ENCODE measurements at regions not wholly inside any gene's neighbourhood (a gene's known extent, or its start where the extent isn't known, plus 50 kb on each side); places are given as distances from the start of the nearest gene placed in this dataset.

DNA sequence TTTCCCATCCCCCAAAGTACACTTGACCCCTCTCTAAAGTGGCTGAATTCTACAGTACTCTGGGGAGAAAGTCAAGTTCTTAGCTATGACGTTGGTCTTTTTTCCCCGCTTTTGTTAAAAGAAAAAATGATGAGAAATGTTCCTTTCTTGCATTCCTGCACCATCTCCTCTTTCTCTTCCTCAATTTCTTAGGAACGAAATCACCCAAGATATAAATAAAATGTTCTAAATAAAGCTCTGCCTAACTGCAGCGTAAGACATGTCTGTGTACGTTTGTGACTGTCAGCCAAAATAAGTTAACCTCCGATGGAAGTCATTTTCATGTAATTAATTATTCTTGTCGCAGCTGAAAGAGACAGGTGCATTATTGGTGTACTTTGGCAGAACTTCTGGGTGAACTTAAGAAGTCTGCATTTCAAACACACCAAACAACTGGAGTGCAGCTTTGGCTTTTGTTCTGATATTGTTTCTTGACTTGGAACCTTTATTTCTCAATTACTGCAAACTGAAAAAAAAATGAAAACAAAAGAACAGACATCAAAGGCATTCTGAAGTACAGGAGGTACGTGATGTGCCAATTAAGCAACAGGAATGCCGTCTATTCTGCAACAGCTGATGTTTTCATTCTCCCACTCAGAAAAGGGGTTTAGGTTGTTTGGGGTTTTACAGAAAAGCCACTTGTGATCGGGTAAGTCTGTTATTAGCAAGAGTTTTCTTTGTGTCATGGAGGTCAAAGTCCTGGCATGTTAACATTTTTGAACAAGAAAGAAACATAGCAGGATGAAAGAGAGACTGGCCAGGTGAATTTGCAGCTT, 82.4 kb upstream of the SDK1 start:
- DNase-seq (no peak), ATAC-seq (no peak)
- H3K27me3 Mint-ChIP-seq (ENCODE audit: low read depth), result peaks cover 17% of the 10 kb centered on the region
- no peak overlapping the region for H3K4me3 Mint-ChIP-seq
- no peaks in the 10 kb centered on the region for H3K36me3 Mint-ChIP-seq (ENCODE audit: low read depth)
- H3K9me3 Mint-ChIP-seq (ENCODE audit: insufficient read depth), result no peaks in the 10 kb centered on the region
- no peak overlapping the region for H3K27ac Mint-ChIP-seq
- H3K4me1 Mint-ChIP-seq (ENCODE audit: low read depth), result no peaks in the 10 kb centered on the region
- POLR2A ChIA-PET, result no interaction called here
- CTCF ChIA-PET, result interaction anchor here (1.0 kb wide), 1 partner anchor 353 kb away, joined by 3 read pairs; no protein-coding TSS in a partner anchor

DNA sequence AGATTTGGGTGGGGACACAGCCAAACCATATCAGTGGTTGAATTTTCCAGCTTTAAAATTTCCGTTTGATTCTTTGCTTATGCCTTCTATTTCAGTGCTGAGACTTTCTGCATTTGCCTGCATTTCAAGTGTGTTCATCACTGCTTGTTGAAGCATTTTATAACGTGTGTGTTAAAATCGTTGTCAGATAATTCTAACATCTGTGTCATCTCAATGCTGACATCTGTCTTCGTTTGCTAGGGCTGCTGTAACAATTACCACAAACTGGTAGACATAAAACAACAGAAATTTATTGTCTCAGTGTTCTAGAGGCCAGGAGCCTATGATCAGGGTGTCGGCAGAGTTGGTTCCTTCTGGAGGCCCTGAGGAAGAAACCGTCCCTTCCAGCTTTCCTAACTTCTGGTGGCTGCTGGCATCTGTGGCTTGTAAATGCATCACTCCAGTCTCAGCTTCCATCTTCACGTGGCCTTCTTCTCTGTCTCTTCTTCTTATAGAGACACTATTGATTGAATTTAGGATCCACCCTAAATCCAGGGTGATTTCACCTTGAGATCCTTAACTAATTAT, 71.1 kb upstream of the SDK1 start:
- no peak overlapping the region for H3K4me3 Mint-ChIP-seq
- ChIA-PET POLR2A (interaction anchor here (0.6 kb wide), 1 partner anchor 28 kb away, joined by 5 read pairs; no protein-coding TSS in a partner anchor), CTCF (no interaction called here)
- ATAC-seq (no peak), DNase-seq (no peak)
- H3K27me3 Mint-ChIP-seq (ENCODE audit: low read depth), result peaks cover 13% of the 10 kb centered on the region
- no peak overlapping the region for H3K27ac Mint-ChIP-seq
- H3K4me1 Mint-ChIP-seq (ENCODE audit: low read depth), result peaks cover 11% of the 10 kb centered on the region
- no peaks in the 10 kb centered on the region for H3K36me3 Mint-ChIP-seq (ENCODE audit: low read depth)
- H3K9me3 Mint-ChIP-seq (ENCODE audit: insufficient read depth), result no peaks in the 10 kb centered on the region

- Mint-ChIP-seq H3K27ac (no peak overlapping the region), H3K27me3 (ENCODE audit: low read depth) (peaks cover 13% of the 10 kb centered on the region), H3K36me3 (ENCODE audit: low read depth) (no peaks in the 10 kb centered on the region), H3K9me3 (ENCODE audit: insufficient read depth) (no peaks in the 10 kb centered on the region), H3K4me1 (ENCODE audit: low read depth) (peaks cover 11% of the 10 kb centered on the region), H3K4me3 (no peak overlapping the region)
- CTCF ChIA-PET, result no interaction called here
- DNase-seq (no peak), ATAC-seq (no peak)
- POLR2A ChIA-PET, result no interaction called here
These were observed 70.1 kb upstream of the SDK1 start for GRCh38 chr7:3230908-3231307.

DNA sequence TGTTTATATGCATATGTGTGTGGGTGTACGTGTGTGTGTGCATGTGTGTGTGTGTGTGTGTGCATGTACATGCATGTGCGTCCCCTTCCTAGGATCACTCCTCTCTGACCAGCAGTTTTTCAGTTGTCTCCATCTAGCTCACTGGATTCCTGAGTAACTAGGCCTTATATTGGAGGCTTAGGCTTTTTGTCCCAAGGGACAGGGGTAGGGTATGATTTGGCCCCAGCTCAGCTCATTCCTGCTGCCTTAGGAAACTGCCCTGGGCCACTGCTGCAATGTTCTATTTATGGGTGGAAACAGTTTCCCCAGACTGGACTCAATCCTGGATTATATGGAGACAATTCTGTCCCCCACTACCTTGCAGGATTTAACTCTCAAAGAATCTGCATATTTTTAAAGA, 68.8 kb upstream of the SDK1 start:
- Mint-ChIP-seq H3K36me3 (ENCODE audit: low read depth) (no peaks in the 10 kb centered on the region), H3K4me3 (no peak overlapping the region), H3K4me1 (ENCODE audit: low read depth) (peaks cover 11% of the 10 kb centered on the region), H3K27ac (no peak overlapping the region), H3K27me3 (ENCODE audit: low read depth) (peaks cover 9% of the 10 kb centered on the region), H3K9me3 (ENCODE audit: insufficient read depth) (no peaks in the 10 kb centered on the region)
- no peak for DNase-seq
- ChIA-PET CTCF (no interaction called here), POLR2A (no interaction called here)
- no peak for ATAC-seq

GRCh38 chr7:3233301-3233700, 67.8 kb upstream of the SDK1 start:
- ChIA-PET CTCF (no interaction called here), POLR2A (no interaction called here)
- no peaks in the 10 kb centered on the region for H3K36me3 Mint-ChIP-seq (ENCODE audit: low read depth)

GRCh38 chr7:3234051-3234450, 67.0 kb upstream of the SDK1 start:
- POLR2A ChIA-PET, result no interaction called here
- ATAC-seq (no peak), DNase-seq (no peak)
- no peaks in the 10 kb centered on the region for H3K36me3 Mint-ChIP-seq (ENCODE audit: low read depth)
- no peaks in the 10 kb centered on the region for H3K9me3 Mint-ChIP-seq (ENCODE audit: insufficient read depth)
- peaks cover 9% of the 10 kb centered on the region for H3K27me3 Mint-ChIP-seq (ENCODE audit: low read depth)
- H3K27ac Mint-ChIP-seq, result no peak overlapping the region
- no peak overlapping the region for H3K4me3 Mint-ChIP-seq
- no peaks in the 10 kb centered on the region for H3K4me1 Mint-ChIP-seq (ENCODE audit: low read depth)
- CTCF ChIA-PET, result no interaction called here

More at GRCh38 chr7:3233301-3233700, 67.8 kb upstream of the SDK1 start:
- ATAC-seq, result no peak
- DNase-seq, result no peak
- Mint-ChIP-seq H3K9me3 (ENCODE audit: insufficient read depth) (no peaks in the 10 kb centered on the region), H3K4me3 (no peak overlapping the region), H3K27ac (no peak overlapping the region), H3K4me1 (ENCODE audit: low read depth) (peaks cover 5% of the 10 kb centered on the region), H3K27me3 (ENCODE audit: low read depth) (peaks cover 9% of the 10 kb centered on the region)

DNA sequence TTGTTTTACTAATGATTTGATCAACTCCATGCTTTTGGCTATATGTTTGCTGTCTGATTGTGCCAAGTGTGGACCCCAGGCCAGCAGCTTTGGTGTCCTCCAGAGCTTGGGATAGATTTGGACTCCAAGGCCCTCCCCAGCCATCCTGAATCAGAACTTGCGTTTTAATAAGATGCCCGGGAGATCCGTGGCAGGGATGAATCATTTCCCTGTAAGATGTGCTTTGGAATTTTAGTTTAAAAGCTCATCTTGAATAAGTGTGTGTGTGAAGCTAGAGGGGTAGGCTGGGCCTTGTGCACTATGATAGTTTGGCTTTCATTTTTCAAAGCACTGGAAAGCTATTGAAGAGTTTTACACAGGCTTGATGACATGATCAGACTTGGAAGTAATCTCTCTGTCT, 66.2 kb upstream of the SDK1 start:
- Mint-ChIP-seq H3K4me1 (ENCODE audit: low read depth) (no peaks in the 10 kb centered on the region), H3K27ac (no peak overlapping the region), H3K9me3 (ENCODE audit: insufficient read depth) (no peaks in the 10 kb centered on the region), H3K4me3 (no peak overlapping the region), H3K36me3 (ENCODE audit: low read depth) (no peaks in the 10 kb centered on the region), H3K27me3 (ENCODE audit: low read depth) (peaks cover 9% of the 10 kb centered on the region)
- POLR2A ChIA-PET, result no interaction called here
- ATAC-seq (no peak), DNase-seq (no peak)
- CTCF ChIA-PET, result no interaction called here

- no peaks in the 10 kb centered on the region for H3K4me1 Mint-ChIP-seq (ENCODE audit: low read depth)
- DNase-seq, result no peak
- H3K27me3 Mint-ChIP-seq (ENCODE audit: low read depth), result peaks cover 9% of the 10 kb centered on the region
- ChIA-PET CTCF (no interaction called here), POLR2A (no interaction called here)
- H3K9me3 Mint-ChIP-seq (ENCODE audit: insufficient read depth), result no peaks in the 10 kb centered on the region
- no peak for ATAC-seq
- H3K27ac Mint-ChIP-seq, result no peak overlapping the region
- H3K36me3 Mint-ChIP-seq (ENCODE audit: low read depth), result no peaks in the 10 kb centered on the region
- H3K4me3 Mint-ChIP-seq, result no peak overlapping the region
These were observed 65.7 kb upstream of the SDK1 start for GRCh38 chr7:3235322-3235721.

DNA sequence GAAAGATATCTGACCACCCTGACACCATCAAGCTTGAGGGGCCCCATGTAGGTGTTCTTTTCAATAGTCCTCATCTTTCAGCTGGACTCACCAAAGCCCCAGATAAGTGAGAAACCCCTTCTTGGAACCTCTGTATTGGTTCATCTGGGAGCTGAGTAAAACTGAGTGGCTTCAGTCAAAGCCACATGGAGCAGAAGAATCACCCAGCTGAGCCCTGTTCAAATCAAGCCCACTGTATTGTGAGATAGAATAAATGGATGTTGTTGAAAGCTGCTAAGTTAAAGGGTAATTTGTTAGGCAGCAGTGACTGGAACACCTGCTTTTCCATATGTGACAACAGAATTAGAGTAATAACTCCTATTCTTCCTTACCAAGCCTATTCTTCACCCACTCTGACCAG, 64.8 kb upstream of the SDK1 start:
- H3K36me3 Mint-ChIP-seq (ENCODE audit: low read depth), result no peaks in the 10 kb centered on the region
- CTCF ChIA-PET, result no interaction called here
- ATAC-seq (no peak), DNase-seq (no peak)
- peaks cover 9% of the 10 kb centered on the region for H3K27me3 Mint-ChIP-seq (ENCODE audit: low read depth)
- POLR2A ChIA-PET, result no interaction called here
- H3K4me1 Mint-ChIP-seq (ENCODE audit: low read depth), result no peaks in the 10 kb centered on the region
- H3K4me3 Mint-ChIP-seq, result no peak overlapping the region
- no peaks in the 10 kb centered on the region for H3K9me3 Mint-ChIP-seq (ENCODE audit: insufficient read depth)
- H3K27ac Mint-ChIP-seq, result no peak overlapping the region

DNA sequence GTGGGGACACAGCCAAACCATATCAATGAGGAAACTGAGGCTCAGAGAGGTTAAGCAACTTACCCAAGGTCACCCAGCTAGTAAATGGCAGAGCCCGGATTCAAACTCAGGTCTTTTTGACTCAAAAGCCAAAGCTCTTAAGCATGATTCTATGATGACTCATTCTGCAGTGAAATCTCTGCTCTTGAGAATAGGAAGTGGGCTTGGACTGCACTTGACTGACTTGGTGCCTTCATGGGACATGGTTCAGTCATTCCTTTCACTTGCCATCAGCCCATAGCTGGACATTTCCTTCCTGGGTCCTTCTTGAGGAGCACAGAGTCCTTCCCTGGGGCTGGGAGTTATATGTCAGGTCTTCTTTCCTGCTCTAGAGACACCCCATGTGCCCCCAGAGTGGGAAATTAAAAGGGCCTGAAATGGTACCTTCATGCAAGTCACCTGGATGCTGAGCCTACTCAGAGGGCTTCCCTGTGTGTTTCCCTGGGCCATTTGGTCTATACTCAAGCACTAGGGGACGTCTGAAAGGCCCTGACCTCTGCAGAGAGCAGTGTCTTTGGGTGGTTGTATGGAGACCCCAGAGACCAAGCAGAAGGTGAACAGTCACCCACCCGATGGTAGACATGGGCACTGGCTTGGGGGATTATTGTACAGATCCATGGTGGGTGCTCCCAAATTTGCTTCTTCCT, 62.4 kb upstream of the SDK1 start:
- no peaks in the 10 kb centered on the region for H3K9me3 Mint-ChIP-seq (ENCODE audit: insufficient read depth)
- H3K36me3 Mint-ChIP-seq (ENCODE audit: low read depth), result no peaks in the 10 kb centered on the region
- ChIA-PET POLR2A (no interaction called here), CTCF (no interaction called here)
- H3K4me1 Mint-ChIP-seq (ENCODE audit: low read depth), result no peaks in the 10 kb centered on the region
- H3K4me3 Mint-ChIP-seq, result no peak overlapping the region
- DNase-seq, result no peak
- H3K27ac Mint-ChIP-seq, result no peak overlapping the region
- ATAC-seq, result no peak
- H3K27me3 Mint-ChIP-seq (ENCODE audit: low read depth), result peaks cover 4% of the 10 kb centered on the region

- POLR2A ChIA-PET, result no interaction called here
- no peaks in the 10 kb centered on the region for H3K4me1 Mint-ChIP-seq (ENCODE audit: low read depth)
- ATAC-seq, result no peak
- no peaks in the 10 kb centered on the region for H3K9me3 Mint-ChIP-seq (ENCODE audit: insufficient read depth)
- no peaks in the 10 kb centered on the region for H3K36me3 Mint-ChIP-seq (ENCODE audit: low read depth)
- no peak overlapping the region for H3K27ac Mint-ChIP-seq
- no peak for DNase-seq
- H3K4me3 Mint-ChIP-seq, result no peak overlapping the region
- peaks cover 4% of the 10 kb centered on the region for H3K27me3 Mint-ChIP-seq (ENCODE audit: low read depth)
- CTCF ChIA-PET, result no interaction called here
These were observed 61.8 kb upstream of the SDK1 start for GRCh38 chr7:3239291-3239691.

DNA sequence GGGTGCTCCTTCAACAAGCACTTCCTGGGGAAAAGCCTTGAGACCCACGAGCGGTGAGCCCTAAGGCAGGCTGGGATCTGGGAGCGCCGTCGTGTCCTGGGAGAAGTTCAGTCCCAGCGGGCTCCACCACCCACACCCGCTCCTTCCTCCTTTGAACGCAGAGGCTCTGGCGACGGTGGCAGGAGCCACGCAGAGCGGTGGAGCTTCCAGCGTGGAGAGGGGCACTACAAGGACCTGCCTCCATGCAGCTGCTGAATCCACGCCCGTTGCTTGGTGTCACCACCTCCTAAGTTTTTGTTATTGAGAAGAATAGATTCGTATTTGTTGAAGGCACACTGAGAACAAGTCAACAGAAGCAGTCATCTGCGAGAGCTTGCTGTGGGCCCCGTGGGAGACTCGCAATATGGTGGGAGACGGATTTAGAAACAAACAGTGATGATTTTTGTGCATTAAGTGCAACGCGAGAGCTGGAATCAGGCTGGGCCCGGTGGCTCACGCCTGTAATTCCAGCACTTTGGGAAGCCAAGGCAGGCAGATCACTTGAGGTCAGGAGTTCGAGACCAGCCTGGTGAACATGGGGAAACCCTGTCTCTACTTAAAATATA, 60.1 kb upstream of the SDK1 start:
- CTCF ChIA-PET, result no interaction called here
- DNase-seq, result no peak
- ATAC-seq, result no peak
- no peaks in the 10 kb centered on the region for H3K27me3 Mint-ChIP-seq (ENCODE audit: low read depth)
- POLR2A ChIA-PET, result no interaction called here
- no peaks in the 10 kb centered on the region for H3K9me3 Mint-ChIP-seq (ENCODE audit: insufficient read depth)
- H3K27ac Mint-ChIP-seq, result no peak overlapping the region
- no peaks in the 10 kb centered on the region for H3K4me1 Mint-ChIP-seq (ENCODE audit: low read depth)
- H3K36me3 Mint-ChIP-seq (ENCODE audit: low read depth), result no peaks in the 10 kb centered on the region
- no peak overlapping the region for H3K4me3 Mint-ChIP-seq

Data from activated CD8-positive, alpha-beta T cell treated with anti-CD3 and anti-CD28 coated beads, Interleukin-2, amount 10 ng/mL, durations not matched to agents 7 days and 5 days (primary cell).